ENCODE measurements at regions not wholly inside any gene's neighbourhood (a gene's known extent, or its start where the extent isn't known, plus 50 kb on each side); places are given as distances from the start of the nearest gene placed in this dataset.

DNA sequence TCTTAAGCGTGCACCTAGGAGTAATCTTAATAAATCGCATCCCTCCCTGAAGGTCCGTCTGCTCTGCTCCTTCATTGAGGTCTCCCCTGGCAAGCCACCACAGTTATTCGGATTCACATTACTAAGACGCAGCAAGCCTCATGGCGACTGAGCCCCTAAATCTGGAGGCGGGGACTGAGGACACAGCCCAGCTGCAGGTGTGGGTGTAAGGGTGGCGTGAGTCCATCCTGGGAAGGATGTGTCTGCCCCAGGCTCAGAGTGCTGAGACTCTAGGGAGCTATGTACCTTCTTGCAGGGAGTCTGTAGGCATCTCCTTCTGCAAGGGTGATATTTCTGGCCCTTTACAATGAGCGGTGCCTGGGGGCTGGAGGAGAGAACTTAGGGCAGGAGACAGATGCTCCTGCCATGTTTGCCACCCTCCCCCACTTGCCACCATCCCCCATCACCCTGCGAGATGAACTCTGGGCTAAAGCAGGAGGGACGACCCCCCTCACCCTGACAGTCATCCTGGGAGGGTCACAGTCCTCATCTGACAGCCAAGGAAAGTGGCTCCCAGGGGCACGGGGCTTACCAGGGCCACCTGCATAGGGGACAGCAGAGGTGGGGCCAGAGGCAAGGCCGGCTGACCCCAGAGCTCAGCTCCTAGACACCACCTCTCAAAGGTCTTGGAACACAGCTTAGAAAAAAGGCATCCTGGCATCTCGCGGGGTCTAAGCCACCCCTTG, 76.4 kb upstream of the FCN1 start:
- TF ChIP-seq ZNF274 (IDR thresholded peaks at IDR 0.05; ENCODE audit: low read depth, low read length) (no peak), SUZ12 (IDR thresholded peaks at IDR 0.05; ENCODE audit: extremely low read depth, insufficient read depth, insufficient read length) (no peak), YY1 (IDR thresholded peaks at IDR 0.05; ENCODE audit: insufficient read depth, insufficient read length) (no peak)
- Histone ChIP-seq H3K4me1 (ENCODE audit: insufficient read depth, insufficient read length) (no peaks in the 10 kb centered on the region), H3K4me3 (ENCODE audit: insufficient read length, low read depth) (no peak overlapping the region), H3K27me3 (ENCODE audit: insufficient read depth, insufficient read length) (no peaks in the 10 kb centered on the region), H3K9me3 (ENCODE audit: insufficient read depth, low read length) (peaks cover 11% of the 10 kb centered on the region), H3K9ac (ENCODE audit: insufficient read length, low read depth) (no peak overlapping the region), H3K36me3 (ENCODE audit: insufficient read depth, insufficient read length, low read length) (no peaks in the 10 kb centered on the region)
- DNase-seq (ENCODE audit: low read depth, low spot score) = no peak

DNA sequence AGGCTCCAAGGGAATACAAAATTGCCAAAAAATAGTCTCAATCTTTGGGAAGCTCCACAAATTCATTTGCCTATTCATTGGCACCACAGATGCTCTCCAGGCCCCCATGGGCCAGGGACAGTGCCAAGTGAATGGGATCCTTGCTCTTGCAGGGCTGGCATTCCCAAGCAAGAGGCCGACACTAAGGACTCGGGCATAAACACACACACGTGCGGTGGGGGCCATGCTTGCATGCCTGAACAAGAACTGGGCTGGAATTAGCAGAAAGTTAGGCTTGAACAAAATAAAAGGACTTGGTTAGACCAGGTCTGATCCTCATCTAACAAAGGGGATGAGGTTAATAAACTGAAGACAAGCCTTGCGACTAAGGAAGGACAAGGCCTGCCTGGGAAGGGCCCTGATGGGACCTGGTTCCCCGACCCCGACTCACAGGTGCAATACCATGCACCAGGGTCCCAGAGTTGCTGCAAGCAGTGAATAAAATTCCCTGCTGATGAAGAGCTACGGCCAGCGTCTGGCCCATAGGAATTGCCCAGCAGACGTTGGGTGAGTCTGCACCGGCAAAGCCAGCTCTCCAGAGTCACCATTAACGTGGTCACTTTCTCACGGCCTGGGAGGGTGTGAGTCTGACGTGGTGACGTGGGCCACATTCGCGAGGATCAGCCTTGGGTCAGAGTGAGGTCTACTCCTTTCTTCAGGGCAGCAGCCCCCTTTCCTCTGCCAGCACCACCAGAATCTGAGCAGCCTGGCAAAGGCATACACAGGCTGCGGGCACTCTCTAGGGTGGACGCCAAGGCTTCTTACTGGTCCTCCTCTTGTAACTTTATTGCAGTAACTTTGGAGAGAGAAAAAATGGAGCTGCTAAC, 77.4 kb upstream of the FCN1 start:
- Histone ChIP-seq H3K9me3 (ENCODE audit: insufficient read depth, low read length) (peaks cover 21% of the 10 kb centered on the region), H3K27me3 (ENCODE audit: insufficient read depth, insufficient read length) (no peaks in the 10 kb centered on the region)
- TF ChIP-seq ZNF274 (IDR thresholded peaks at IDR 0.05; ENCODE audit: low read depth, low read length) (no peak), SUZ12 (IDR thresholded peaks at IDR 0.05; ENCODE audit: extremely low read depth, insufficient read depth, insufficient read length) (no peak), YY1 (IDR thresholded peaks at IDR 0.05; ENCODE audit: insufficient read depth, insufficient read length) (no peak)

DNA sequence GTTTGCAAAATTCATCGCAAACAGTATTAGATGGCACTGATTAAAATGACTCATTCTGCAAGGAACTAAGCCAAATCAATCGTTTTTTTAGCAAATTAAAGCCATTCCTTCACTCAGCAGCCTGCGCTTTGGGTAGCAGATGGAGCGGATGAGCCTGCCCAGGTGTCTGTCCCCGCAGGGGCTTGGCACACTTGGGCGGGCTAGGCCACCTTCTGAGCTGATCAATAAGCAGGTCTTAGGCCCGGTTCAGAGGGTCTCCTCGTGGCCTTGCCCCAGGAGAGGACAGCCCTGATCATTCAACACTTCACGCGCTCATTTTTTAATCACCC, 78.0 kb upstream of the FCN1 start:
- no peak for TF ChIP-seq SUZ12 (IDR thresholded peaks at IDR 0.05; ENCODE audit: extremely low read depth, insufficient read depth, insufficient read length)
- no peaks in the 10 kb centered on the region for H3K27me3 ChIP-seq (ENCODE audit: insufficient read depth, insufficient read length)
- no peak overlapping the region for H3K9ac ChIP-seq (ENCODE audit: insufficient read length, low read depth)
- no peaks in the 10 kb centered on the region for H3K4me1 ChIP-seq (ENCODE audit: insufficient read depth, insufficient read length)
- no peak overlapping the region for H3K4me3 ChIP-seq (ENCODE audit: insufficient read length, low read depth)
- peaks cover 27% of the 10 kb centered on the region for H3K9me3 ChIP-seq (ENCODE audit: insufficient read depth, low read length)
- DNase-seq (ENCODE audit: low read depth, low spot score) = no peak
- H3K36me3 ChIP-seq (ENCODE audit: insufficient read depth, insufficient read length, low read length) = no peaks in the 10 kb centered on the region

More for the DNA sequence above, 77.4 kb upstream of the FCN1 start:
- Histone ChIP-seq H3K9ac (ENCODE audit: insufficient read length, low read depth) (no peak overlapping the region), H3K4me3 (ENCODE audit: insufficient read length, low read depth) (no peak overlapping the region), H3K36me3 (ENCODE audit: insufficient read depth, insufficient read length, low read length) (no peaks in the 10 kb centered on the region), H3K4me1 (ENCODE audit: insufficient read depth, insufficient read length) (no peaks in the 10 kb centered on the region)
- DNase-seq (ENCODE audit: low read depth, low spot score) = no peak

DNA sequence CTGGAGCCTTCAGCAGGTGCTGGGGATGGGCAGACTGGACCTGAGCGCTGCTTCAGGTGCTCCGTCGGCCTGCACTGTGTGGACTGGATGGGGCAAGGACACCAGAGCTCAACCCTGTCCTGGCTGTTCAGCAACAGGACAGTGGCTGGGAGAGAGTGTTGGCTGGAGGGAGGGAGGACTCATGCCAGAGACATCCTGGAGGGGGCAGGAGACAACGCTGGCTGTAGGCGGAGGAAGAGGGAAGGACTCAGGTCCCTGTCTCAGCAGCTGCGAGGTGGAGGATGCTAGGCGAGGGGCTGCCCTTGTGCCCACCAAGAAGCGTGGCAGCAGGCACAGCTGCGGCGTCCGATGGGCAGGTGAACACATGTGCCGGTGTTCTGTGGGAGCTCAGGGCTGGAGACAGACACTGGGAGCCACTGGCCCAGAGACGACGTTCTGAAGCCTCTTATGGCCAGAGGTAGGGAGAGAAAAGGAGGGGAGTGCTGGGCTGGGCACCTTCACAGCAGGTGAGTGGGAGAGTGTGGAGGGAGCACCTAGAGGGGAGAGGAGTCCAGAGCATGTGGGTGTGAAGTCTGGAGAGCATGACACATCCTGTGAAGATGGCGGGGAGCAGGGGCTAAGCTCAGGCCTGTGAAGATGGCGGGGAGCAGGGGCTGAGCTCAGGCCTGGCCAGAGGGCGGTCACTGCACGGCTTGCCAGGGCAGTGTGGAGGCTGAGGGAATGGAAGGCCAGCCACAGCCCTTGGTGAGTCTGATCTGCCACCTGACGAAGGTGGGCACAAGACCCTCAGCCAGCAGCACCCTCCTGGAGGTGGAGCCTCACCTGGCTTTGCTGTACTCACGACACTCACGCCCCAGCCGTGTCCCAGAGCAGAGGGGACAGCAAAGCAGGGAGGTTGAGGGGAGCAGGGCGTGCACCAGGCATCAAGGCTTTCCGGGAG, 79.1 kb upstream of the FCN1 start:
- Histone ChIP-seq H3K4me1 (ENCODE audit: insufficient read depth, insufficient read length) (no peaks in the 10 kb centered on the region), H3K4me3 (ENCODE audit: insufficient read length, low read depth) (no peak overlapping the region), H3K9ac (ENCODE audit: insufficient read length, low read depth) (no peak overlapping the region), H3K27me3 (ENCODE audit: insufficient read depth, insufficient read length) (no peaks in the 10 kb centered on the region), H3K9me3 (ENCODE audit: insufficient read depth, low read length) (peaks cover 38% of the 10 kb centered on the region), H3K36me3 (ENCODE audit: insufficient read depth, insufficient read length, low read length) (no peaks in the 10 kb centered on the region)
- DNase-seq (ENCODE audit: low read depth, low spot score) = no peak
- TF ChIP-seq YY1 (IDR thresholded peaks at IDR 0.05; ENCODE audit: insufficient read depth, insufficient read length) = no peak
- TF ChIP-seq ZNF274 (IDR thresholded peaks at IDR 0.05; ENCODE audit: low read depth, low read length) = no peak
- TF ChIP-seq SUZ12 (IDR thresholded peaks at IDR 0.05; ENCODE audit: extremely low read depth, insufficient read depth, insufficient read length) = no peak

DNA sequence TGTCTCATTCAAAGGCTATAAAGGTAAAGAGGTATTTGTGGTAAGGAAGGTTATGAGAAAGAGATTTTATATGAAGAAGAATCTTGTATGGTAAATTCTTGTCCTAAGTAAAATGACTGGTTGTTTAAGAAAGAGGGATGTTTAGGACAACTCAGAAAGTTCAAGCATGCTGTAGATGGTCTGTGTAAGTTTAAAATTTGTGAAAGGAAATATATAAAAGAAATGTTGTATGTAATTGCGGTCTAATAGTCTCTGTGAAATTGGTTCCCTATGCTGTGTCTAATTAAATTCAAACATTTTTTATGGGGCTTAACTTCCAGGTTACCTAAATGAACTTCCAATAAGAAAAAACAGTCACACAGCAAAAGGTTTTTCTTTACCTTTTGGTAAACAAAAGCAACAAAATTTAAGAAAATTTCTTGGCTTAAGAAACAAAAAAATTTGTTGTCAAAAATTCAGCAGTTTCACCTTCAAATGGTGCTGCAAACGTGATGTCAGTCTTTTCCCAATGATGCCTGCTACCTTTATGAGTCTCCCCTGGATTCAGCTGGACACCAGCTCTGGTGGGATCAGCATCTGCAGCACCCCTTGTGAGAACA, 83.0 kb upstream of the FCN1 start:
- no peaks in the 10 kb centered on the region for H3K4me1 ChIP-seq (ENCODE audit: insufficient read depth, insufficient read length)
- no peak for DNase-seq (ENCODE audit: low read depth, low spot score)
- no peaks in the 10 kb centered on the region for H3K27me3 ChIP-seq (ENCODE audit: insufficient read depth, insufficient read length)
- TF ChIP-seq SUZ12 (IDR thresholded peaks at IDR 0.05; ENCODE audit: extremely low read depth, insufficient read depth, insufficient read length) = no peak
- TF ChIP-seq ZNF274 (IDR thresholded peaks at IDR 0.05; ENCODE audit: low read depth, low read length) = no peak
- no peak for TF ChIP-seq YY1 (IDR thresholded peaks at IDR 0.05; ENCODE audit: insufficient read depth, insufficient read length)
- peaks cover 52% of the 10 kb centered on the region for H3K9me3 ChIP-seq (ENCODE audit: insufficient read depth, low read length)
- no peak overlapping the region for H3K4me3 ChIP-seq (ENCODE audit: insufficient read length, low read depth)
- no peak overlapping the region for H3K9ac ChIP-seq (ENCODE audit: insufficient read length, low read depth)
- H3K36me3 ChIP-seq (ENCODE audit: insufficient read depth, insufficient read length, low read length) = no peaks in the 10 kb centered on the region

DNA sequence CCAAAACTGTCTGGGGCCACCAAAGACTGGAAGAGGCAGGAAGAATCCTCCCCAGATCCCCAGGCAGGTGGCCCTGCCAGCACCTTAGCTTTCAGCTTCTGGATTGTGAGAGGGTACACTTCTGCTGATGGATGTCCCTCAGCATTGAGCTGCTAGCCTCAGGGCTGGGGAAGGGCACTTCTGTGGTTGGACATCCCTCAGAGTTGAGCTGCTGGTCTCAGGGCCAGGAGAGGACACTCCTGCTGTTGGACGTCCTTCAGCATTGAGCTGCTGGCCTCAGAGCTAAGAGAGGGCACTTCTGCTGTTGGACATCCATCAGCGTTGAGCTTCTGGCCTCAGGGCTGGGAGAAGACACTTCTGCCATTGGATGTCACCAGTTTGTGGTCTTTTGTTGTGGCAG, 83.8 kb upstream of the FCN1 start:
- H3K27me3 ChIP-seq (ENCODE audit: insufficient read depth, insufficient read length) = no peaks in the 10 kb centered on the region
- H3K9ac ChIP-seq (ENCODE audit: insufficient read length, low read depth) = no peak overlapping the region
- peaks cover 52% of the 10 kb centered on the region for H3K9me3 ChIP-seq (ENCODE audit: insufficient read depth, low read length)
- H3K4me1 ChIP-seq (ENCODE audit: insufficient read depth, insufficient read length) = no peaks in the 10 kb centered on the region
- no peaks in the 10 kb centered on the region for H3K36me3 ChIP-seq (ENCODE audit: insufficient read depth, insufficient read length, low read length)
- no peak for TF ChIP-seq SUZ12 (IDR thresholded peaks at IDR 0.05; ENCODE audit: extremely low read depth, insufficient read depth, insufficient read length)
- no peak for TF ChIP-seq ZNF274 (IDR thresholded peaks at IDR 0.05; ENCODE audit: low read depth, low read length)
- no peak for TF ChIP-seq YY1 (IDR thresholded peaks at IDR 0.05; ENCODE audit: insufficient read depth, insufficient read length)
- DNase-seq (ENCODE audit: low read depth, low spot score) = no peak
- no peak overlapping the region for H3K4me3 ChIP-seq (ENCODE audit: insufficient read length, low read depth)

Measured in NT2/D1 (cell line).